CD4-positive, alpha-beta T cell treated with Interleukin-15 for 4 hours (primary cell): ENCODE measurements at regions not wholly inside any gene's neighbourhood (a gene's known extent, or its start where the extent isn't known, plus 50 kb on each side); places are given as distances from the start of the nearest gene placed in this dataset.

ENCODE experiments used
- DNase-seq: peaks from one replicate; pipeline ENCODE4 v3.0.0-alpha.2; 2020; ENCODE audit warnings: low spot score

GRCh38 chr1:18535391-18536210 lies 54.9 kb downstream of the KLHDC7A start:
- no peak for DNase-seq

GRCh38 chr1:18536356-18536755 lies 55.6 kb downstream of the KLHDC7A start:
- no peak for DNase-seq

- no peak for DNase-seq
These were observed 56.2 kb downstream of the KLHDC7A start for GRCh38 chr1:18536915-18537314.

- DNase-seq, result no peak
These were observed 56.9 kb downstream of the KLHDC7A start for GRCh38 chr1:18537386-18538306.

GRCh38 chr1:18539171-18539570 lies 58.4 kb downstream of the KLHDC7A start:
- DNase-seq, result no peak

GRCh38 chr1:18540136-18540765 lies 59.5 kb downstream of the KLHDC7A start:
- DNase-seq, result no peak

- DNase-seq, result no peak
These were observed 60.5 kb downstream of the KLHDC7A start for GRCh38 chr1:18541046-18541795.

GRCh38 chr1:18542351-18542750 lies 61.6 kb downstream of the KLHDC7A start:
- no peak for DNase-seq

GRCh38 chr1:18546026-18546425 lies 65.3 kb downstream of the KLHDC7A start:
- no peak for DNase-seq

- no peak for DNase-seq
These were observed 66.7 kb downstream of the KLHDC7A start for GRCh38 chr1:18547460-18547859.

- DNase-seq, result no peak
These were observed 67.9 kb downstream of the KLHDC7A start for GRCh38 chr1:18548643-18549042.

- no peak for DNase-seq
These were observed 68.4 kb downstream of the KLHDC7A start for GRCh38 chr1:18549106-18549505.

- DNase-seq, result no peak
These were observed 69.2 kb downstream of the KLHDC7A start for GRCh38 chr1:18549906-18550305.

- DNase-seq, result no peak
These were observed 71.9 kb downstream of the KLHDC7A start for GRCh38 chr1:18552631-18553030.

GRCh38 chr1:18553388-18553787 lies 72.7 kb downstream of the KLHDC7A start:
- no peak for DNase-seq

GRCh38 chr1:18554099-18554498 lies 73.4 kb downstream of the KLHDC7A start:
- DNase-seq, result no peak

- DNase-seq, result no peak
These were observed 73.9 kb downstream of the KLHDC7A start for GRCh38 chr1:18554597-18554996.

- DNase-seq, result no peak
These were observed 74.3 kb downstream of the KLHDC7A start for GRCh38 chr1:18555036-18555435.

GRCh38 chr1:18556364-18556763 lies 74.3 kb upstream of the PAX7 start:
- no peak for DNase-seq

- no peak for DNase-seq
These were observed 72.8 kb upstream of the PAX7 start for GRCh38 chr1:18557621-18558465.

GRCh38 chr1:18560692-18561091 lies 70.0 kb upstream of the PAX7 start:
- no peak for DNase-seq
